SK-N-SH (cell line): ENCODE measurements at regions not wholly inside any gene's neighbourhood (a gene's known extent, or its start where the extent isn't known, plus 50 kb on each side); places are given as distances from the start of the nearest gene placed in this dataset.

Experiments
- CHD2 ChIP-seq: fragments of 150-350 bp; IDR thresholded peaks from 2 replicates; pipeline ENCODE4 v1.6.1; 2018; ENCODE audit warnings: low read length; ENCODE audit not compliant: partially characterized antibody
- CTCF ChIP-seq: fragments of 200-600 bp; sonication (generic); IDR thresholded peaks from 2 replicates; pipeline ENCODE4 v1.6.1; 2017; ENCODE audit warnings: antibody characterized with exemption, mild to moderate bottlenecking, moderate library complexity
- FOXM1 ChIP-seq: IDR thresholded peaks from 2 replicates; pipeline ENCODE4 v1.4.0; 2012; ENCODE audit warnings: low read depth, mild to moderate bottlenecking
- JUND ChIP-seq: IDR thresholded peaks from 2 replicates; pipeline ENCODE4 v1.4.0; 2012
- MAX ChIP-seq: IDR thresholded peaks from 2 replicates; pipeline ENCODE4 v1.4.0; 2012; ENCODE audit warnings: low read depth
- NRF1 ChIP-seq: IDR thresholded peaks from 2 replicates; pipeline ENCODE4 v1.6.1; 2012; ENCODE audit warnings: low read depth, mild to moderate bottlenecking, low read length
- POLR2AphosphoS5 ChIP-seq: IDR thresholded peaks from 2 replicates; pipeline ENCODE4 v1.6.1; 2012; ENCODE audit warnings: low read depth, low read length
- RFX5 ChIP-seq: IDR thresholded peaks from 2 replicates; pipeline ENCODE4 v1.6.1; 2012; ENCODE audit warnings: mild to moderate bottlenecking, improper control_type of control experiment, low read length
- SIN3A ChIP-seq: IDR thresholded peaks from 2 replicates; pipeline ENCODE4 v1.6.1; 2012; ENCODE audit warnings: low read depth, mild to moderate bottlenecking, low read length, moderate library complexity, borderline replicate concordance
- TAF1 ChIP-seq: IDR thresholded peaks from 2 replicates; pipeline ENCODE4 v1.6.1; 2012; ENCODE audit warnings: low read depth, mild to moderate bottlenecking, low read length, moderate library complexity, borderline replicate concordance
- TEAD4 ChIP-seq: IDR thresholded peaks from 2 replicates; pipeline ENCODE4 v1.4.0; 2012; ENCODE audit warnings: mild to moderate bottlenecking, borderline replicate concordance; ENCODE audit not compliant: insufficient read depth
- USF2 ChIP-seq: fragments of 150-350 bp; IDR thresholded peaks from 2 replicates; pipeline ENCODE4 v1.6.1; 2017; ENCODE audit warnings: antibody characterized with exemption, low read length, low read depth, borderline replicate concordance
- YY1 ChIP-seq: IDR thresholded peaks from 2 replicates; pipeline ENCODE4 v1.4.0; 2012; ENCODE audit warnings: low read depth, mild to moderate bottlenecking
- TF ChIP-seq, protein P1 (sequence below): IDR thresholded peaks from 2 replicates; pipeline ENCODE4 v1.4.0; 2012; ENCODE audit warnings: low read depth, borderline replicate concordance

DNA sequence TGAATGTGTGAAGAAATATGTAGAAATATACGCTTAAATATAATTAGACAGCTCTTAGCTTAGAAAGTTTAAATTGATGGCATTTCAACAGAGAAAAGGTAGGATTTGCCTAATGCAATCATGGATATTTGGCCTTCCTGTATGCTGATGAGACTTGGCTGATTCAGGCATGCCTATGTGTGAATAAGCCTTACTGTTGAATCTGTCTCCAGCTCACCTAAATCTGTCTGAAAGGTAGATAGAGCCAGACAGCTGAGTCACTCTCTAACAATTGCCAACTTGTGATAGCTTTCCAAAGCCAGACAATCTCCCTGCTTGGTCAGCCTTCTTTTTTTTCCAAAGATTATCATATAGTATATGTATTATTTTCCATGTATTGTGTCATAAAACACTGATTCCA lies 92.8 kb upstream of the FLRT2 start:
- TF ChIP-seq, protein P1, sequence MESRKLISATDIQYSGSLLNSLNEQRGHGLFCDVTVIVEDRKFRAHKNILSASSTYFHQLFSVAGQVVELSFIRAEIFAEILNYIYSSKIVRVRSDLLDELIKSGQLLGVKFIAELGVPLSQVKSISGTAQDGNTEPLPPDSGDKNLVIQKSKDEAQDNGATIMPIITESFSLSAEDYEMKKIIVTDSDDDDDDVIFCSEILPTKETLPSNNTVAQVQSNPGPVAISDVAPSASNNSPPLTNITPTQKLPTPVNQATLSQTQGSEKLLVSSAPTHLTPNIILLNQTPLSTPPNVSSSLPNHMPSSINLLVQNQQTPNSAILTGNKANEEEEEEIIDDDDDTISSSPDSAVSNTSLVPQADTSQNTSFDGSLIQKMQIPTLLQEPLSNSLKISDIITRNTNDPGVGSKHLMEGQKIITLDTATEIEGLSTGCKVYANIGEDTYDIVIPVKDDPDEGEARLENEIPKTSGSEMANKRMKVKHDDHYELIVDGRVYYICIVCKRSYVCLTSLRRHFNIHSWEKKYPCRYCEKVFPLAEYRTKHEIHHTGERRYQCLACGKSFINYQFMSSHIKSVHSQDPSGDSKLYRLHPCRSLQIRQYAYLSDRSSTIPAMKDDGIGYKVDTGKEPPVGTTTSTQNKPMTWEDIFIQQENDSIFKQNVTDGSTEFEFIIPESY, result no peak
- TF ChIP-seq TEAD4 (peak; percentile 66; the same call in 1 of the 2 replicates), CTCF (no peak), JUND (peak; percentile 85), TAF1 (no peak), YY1 (no peak), SIN3A (no peak), CHD2 (no peak), RFX5 (no peak), POLR2AphosphoS5 (no peak), MAX (no peak), FOXM1 (no peak), USF2 (no peak), NRF1 (no peak)
